ENCODE measurements at regions not wholly inside any gene's neighbourhood (a gene's known extent, or its start where the extent isn't known, plus 50 kb on each side); places are given as distances from the start of the nearest gene placed in this dataset.

GRCh38 chr4:100852326-100852725 lies 334.5 kb upstream of the EMCN start:
- WGBS (ENCODE audit: low lambda C conversion rate) = 100% methylated on average over 1 of the region's 1 CpG
- TF ChIP-seq CHD2 (IDR thresholded peaks at IDR 0.05; ENCODE audit: low read length, partially characterized antibody) (no peak), GATA2 (CRISPR knock-in tag; IDR thresholded peaks at IDR 0.05) (no peak), IRF3 (IDR thresholded peaks at IDR 0.05; ENCODE audit: low read depth, low read length) (no peak), POLR2AphosphoS5 (IDR thresholded peaks at IDR 0.05; ENCODE audit: low read depth, low read length) (no peak), MXI1 (IDR thresholded peaks at IDR 0.05; ENCODE audit: low read depth, low read length) (no peak), PBX3 (IDR thresholded peaks at IDR 0.05) (no peak), USF1 (IDR thresholded peaks at IDR 0.05; ENCODE audit: borderline replicate concordance, low read depth) (no peak), USF2 (IDR thresholded peaks at IDR 0.05; ENCODE audit: borderline replicate concordance, low read depth, low read length) (no peak), MEF2A (IDR thresholded peaks at IDR 0.05; ENCODE audit: borderline replicate concordance, low read depth) (no peak), SIN3A (IDR thresholded peaks at IDR 0.05; ENCODE audit: borderline replicate concordance, low read depth, low read length) (no peak), TCF12 (IDR thresholded peaks at IDR 0.05) (no peak), FOXJ3 (CRISPR knock-in tag; IDR thresholded peaks at IDR 0.05) (no peak), RCOR1 (IDR thresholded peaks at IDR 0.05; ENCODE audit: low read length) (no peak), EZH2phosphoT487 (IDR thresholded peaks at IDR 0.05; ENCODE audit: borderline replicate concordance, low read depth) (no peak), RXRA (IDR thresholded peaks at IDR 0.05; ENCODE audit: borderline replicate concordance, low read depth) (no peak), SMC3 (IDR thresholded peaks at IDR 0.05; ENCODE audit: low read depth, low read length) (no peak), FOSL2 (IDR thresholded peaks at IDR 0.05; ENCODE audit: borderline replicate concordance, low read depth) (no peak), RAD21 (IDR thresholded peaks at IDR 0.05; ENCODE audit: low read length) (no peak), MAX (IDR thresholded peaks at IDR 0.05; ENCODE audit: low read depth) (no peak), NFIC (IDR thresholded peaks at IDR 0.05; ENCODE audit: borderline replicate concordance) (no peak)

More at GRCh38 chr4:100852326-100852725, 334.5 kb upstream of the EMCN start:
- H3K4me3 ChIP-seq (ENCODE audit: low read depth in 2 of 2, low read length in 1 of 2) = no peak overlapping the region
- H3K4me1 ChIP-seq (ENCODE audit: control insufficient read depth in 1 of 2, insufficient read depth in 2 of 2, low read depth in 1 of 2, low read length in 1 of 2) = no peaks in the 10 kb centered on the region; a peak in 1 of 4 replicates
- no peak overlapping the region for H2AFZ ChIP-seq (ENCODE audit: low read depth)
- no peaks in the 10 kb centered on the region for H3K9me2 ChIP-seq
- DNase-seq = no peak
- no peaks in the 10 kb centered on the region for H3K36me3 ChIP-seq (replicated peaks in 1 of 2; ENCODE audit: control insufficient read depth in 1 of 2, insufficient read depth in 2 of 2, low read length in 1 of 2)
- no peaks in the 10 kb centered on the region for H4K20me1 ChIP-seq (ENCODE audit: insufficient read depth)
- H3K27me3 ChIP-seq (ENCODE audit: insufficient read depth) = no peaks in the 10 kb centered on the region
- ChIA-PET CTCF (no interaction called here), POLR2A (no interaction called here)
- no peaks in the 10 kb centered on the region for H3K79me2 ChIP-seq (ENCODE audit: insufficient read depth)
- H3K9ac ChIP-seq = no peak overlapping the region
- H3F3A ChIP-seq (replicated peaks; ENCODE audit: insufficient read depth) = no peaks in the 10 kb centered on the region
- no peak overlapping the region for H3K4me2 ChIP-seq
- H3K9me3 ChIP-seq = no peaks in the 10 kb centered on the region
- no peak overlapping the region for H3K27ac ChIP-seq (ENCODE audit: low read depth in 2 of 2, low read length in 1 of 2)

Measured in SK-N-SH (cell line).